ENCODE measurements at regions not wholly inside any gene's neighbourhood (a gene's known extent, or its start where the extent isn't known, plus 50 kb on each side); places are given as distances from the start of the nearest gene placed in this dataset.

DNA sequence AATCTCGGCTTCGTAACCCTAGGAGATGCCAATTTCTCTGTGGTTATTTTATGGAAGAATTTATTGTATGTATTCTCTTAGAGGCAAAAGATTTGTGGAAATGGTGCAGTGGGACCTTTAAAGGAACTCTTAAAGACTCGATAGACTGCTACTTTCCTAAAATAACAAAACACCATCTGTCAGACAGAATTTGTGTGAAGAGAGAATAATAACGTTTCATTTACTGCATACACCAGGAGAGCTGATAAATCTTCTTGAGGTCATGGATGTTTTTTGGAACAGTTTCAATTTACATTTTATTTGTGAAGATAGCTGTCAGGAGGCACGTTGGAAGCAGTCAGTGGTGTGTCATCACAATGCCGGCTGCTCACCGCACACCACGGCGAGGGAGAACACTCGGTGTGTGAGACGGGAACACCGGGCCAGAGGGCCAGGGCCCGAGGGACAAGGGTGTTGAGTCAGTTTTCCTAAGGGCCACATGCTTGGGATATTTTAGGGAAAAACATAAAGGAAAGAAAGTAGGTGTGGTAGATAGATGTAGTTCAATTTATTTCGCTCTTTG lies 1681.0 kb upstream of the DDX18 start:
- Histone ChIP-seq H3K36me3 (no peaks in the 10 kb centered on the region), H3K27ac (no peak overlapping the region), H3K4me1 (no peaks in the 10 kb centered on the region), H3K9me3 (no peaks in the 10 kb centered on the region), H3K27me3 (no peaks in the 10 kb centered on the region), H3K4me3 (no peak overlapping the region)
- DNase-seq, result no peak
- intact Hi-C loops (cut with DNase I; ENCODE audit: low total_unique reads), result no loop called here
- in situ Hi-C loops (cut with MboI; ENCODE audit: low sequenced_read_pairs in 4 of 4), result no loop called here
- ATAC-seq, result no peak
- TF ChIP-seq, protein P1, sequence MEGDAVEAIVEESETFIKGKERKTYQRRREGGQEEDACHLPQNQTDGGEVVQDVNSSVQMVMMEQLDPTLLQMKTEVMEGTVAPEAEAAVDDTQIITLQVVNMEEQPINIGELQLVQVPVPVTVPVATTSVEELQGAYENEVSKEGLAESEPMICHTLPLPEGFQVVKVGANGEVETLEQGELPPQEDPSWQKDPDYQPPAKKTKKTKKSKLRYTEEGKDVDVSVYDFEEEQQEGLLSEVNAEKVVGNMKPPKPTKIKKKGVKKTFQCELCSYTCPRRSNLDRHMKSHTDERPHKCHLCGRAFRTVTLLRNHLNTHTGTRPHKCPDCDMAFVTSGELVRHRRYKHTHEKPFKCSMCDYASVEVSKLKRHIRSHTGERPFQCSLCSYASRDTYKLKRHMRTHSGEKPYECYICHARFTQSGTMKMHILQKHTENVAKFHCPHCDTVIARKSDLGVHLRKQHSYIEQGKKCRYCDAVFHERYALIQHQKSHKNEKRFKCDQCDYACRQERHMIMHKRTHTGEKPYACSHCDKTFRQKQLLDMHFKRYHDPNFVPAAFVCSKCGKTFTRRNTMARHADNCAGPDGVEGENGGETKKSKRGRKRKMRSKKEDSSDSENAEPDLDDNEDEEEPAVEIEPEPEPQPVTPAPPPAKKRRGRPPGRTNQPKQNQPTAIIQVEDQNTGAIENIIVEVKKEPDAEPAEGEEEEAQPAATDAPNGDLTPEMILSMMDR (IDR thresholded peaks at IDR 0.05 in 4 of 5, conservative IDR thresholded peaks at IDR 0.05 in 1 of 5), result no peak
- no peak for TF ChIP-seq POLR2A (IDR thresholded peaks at IDR 0.05)

- Histone ChIP-seq H3K27me3 (no peaks in the 10 kb centered on the region), H3K4me3 (no peak overlapping the region), H3K4me1 (no peaks in the 10 kb centered on the region), H3K9me3 (no peaks in the 10 kb centered on the region), H3K27ac (no peak overlapping the region), H3K36me3 (no peaks in the 10 kb centered on the region)
- in situ Hi-C loops (cut with MboI; ENCODE audit: low sequenced_read_pairs in 4 of 4), result no loop called here
- no peak for TF ChIP-seq POLR2A (IDR thresholded peaks at IDR 0.05)
- TF ChIP-seq, protein P1 (IDR thresholded peaks at IDR 0.05 in 4 of 5, conservative IDR thresholded peaks at IDR 0.05 in 1 of 5), result no peak
- intact Hi-C loops (cut with DNase I; ENCODE audit: low total_unique reads), result no loop called here
- ATAC-seq (no peak), DNase-seq (no peak)
Measured at GRCh38 chr2:116141891-116142474, 1672.5 kb upstream of the DDX18 start.

- H3K36me3 ChIP-seq, result no peaks in the 10 kb centered on the region
- H3K27ac ChIP-seq, result no peak overlapping the region
- no peaks in the 10 kb centered on the region for H3K4me1 ChIP-seq
- no peaks in the 10 kb centered on the region for H3K9me3 ChIP-seq
- H3K4me3 ChIP-seq, result no peak overlapping the region
- intact Hi-C loops (cut with DNase I; ENCODE audit: low total_unique reads) (no loop called here), in situ Hi-C loops (cut with MboI; ENCODE audit: low sequenced_read_pairs in 4 of 4) (no loop called here)
- DNase-seq (no peak), ATAC-seq (no peak)
- no peaks in the 10 kb centered on the region for H3K27me3 ChIP-seq
- no peak for TF ChIP-seq POLR2A (IDR thresholded peaks at IDR 0.05)
- TF ChIP-seq, protein P1 (IDR thresholded peaks at IDR 0.05 in 4 of 5, conservative IDR thresholded peaks at IDR 0.05 in 1 of 5), result no peak
Measured at GRCh38 chr2:116142644-116143227, 1671.8 kb upstream of the DDX18 start.

GRCh38 chr2:116145031-116145430 lies 1669.5 kb upstream of the DDX18 start:
- DNase-seq, result no peak
- Histone ChIP-seq H3K27me3 (no peaks in the 10 kb centered on the region), H3K27ac (no peak overlapping the region), H3K9me3 (no peaks in the 10 kb centered on the region), H3K4me1 (no peaks in the 10 kb centered on the region), H3K36me3 (no peaks in the 10 kb centered on the region), H3K4me3 (no peak overlapping the region)
- TF ChIP-seq POLR2A (IDR thresholded peaks at IDR 0.05), result no peak
- TF ChIP-seq, protein P1 (IDR thresholded peaks at IDR 0.05 in 4 of 5, conservative IDR thresholded peaks at IDR 0.05 in 1 of 5), result no peak
- in situ Hi-C loops (cut with MboI; ENCODE audit: low sequenced_read_pairs in 4 of 4) (no loop called here), intact Hi-C loops (cut with DNase I; ENCODE audit: low total_unique reads) (no loop called here)
- ATAC-seq, result no peak
